GM19043 (cell line): ENCODE measurements at regions not wholly inside any gene's neighbourhood (a gene's known extent, or its start where the extent isn't known, plus 50 kb on each side); places are given as distances from the start of the nearest gene placed in this dataset.
"Not testable (repeated sequence)": the region's sequence is repeated elsewhere in the genome, so short reads cannot be mapped to it uniquely, and the experiment has no call there.

Experiments used
- ATAC-seq: cut with Tn5 transposase; IDR thresholded peaks from one replicate; pipeline ENCODE4 v1.9.1; 2021; ENCODE audit warnings: low read depth; ENCODE audit not compliant: unreplicated experiment

DNA sequence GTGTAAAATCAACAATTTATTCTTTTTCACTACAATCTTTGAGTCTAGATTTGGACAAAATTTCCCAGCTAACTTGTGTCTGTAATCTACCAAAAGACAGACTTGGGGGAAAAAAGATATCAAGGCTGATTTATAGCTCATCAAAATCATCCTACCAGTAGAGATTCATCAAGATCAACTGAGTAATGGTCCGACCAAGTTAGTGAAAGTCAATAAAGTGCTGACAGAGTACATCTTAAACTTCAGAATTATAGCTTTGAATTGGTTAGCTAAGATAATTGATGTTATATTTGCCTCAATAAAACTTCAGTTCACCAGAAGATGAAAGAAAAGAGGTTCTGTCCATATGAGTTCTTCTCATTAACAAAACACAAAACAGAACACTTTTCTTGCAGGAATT, 207.1 kb upstream of the KYNU start:
- ATAC-seq: no peak

DNA sequence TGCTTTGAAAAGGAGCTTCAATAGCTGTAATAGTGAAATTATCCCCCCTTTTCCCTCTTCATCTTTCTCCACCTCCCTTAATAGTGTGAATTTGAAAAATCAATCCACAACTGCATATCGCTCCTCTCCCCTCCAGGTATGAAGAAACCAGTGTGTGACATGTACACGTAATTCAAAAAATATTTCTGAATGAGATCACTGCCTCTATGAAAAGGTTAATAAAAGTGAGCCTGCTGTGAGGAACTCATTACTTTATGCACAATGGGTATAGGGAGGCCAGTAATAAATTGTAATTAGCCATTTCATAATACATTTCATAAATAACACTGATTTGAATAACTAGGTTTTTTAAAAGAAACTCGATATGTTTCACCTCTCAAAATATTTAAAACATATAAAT, 209.0 kb upstream of the KYNU start:
- no peak for ATAC-seq

DNA sequence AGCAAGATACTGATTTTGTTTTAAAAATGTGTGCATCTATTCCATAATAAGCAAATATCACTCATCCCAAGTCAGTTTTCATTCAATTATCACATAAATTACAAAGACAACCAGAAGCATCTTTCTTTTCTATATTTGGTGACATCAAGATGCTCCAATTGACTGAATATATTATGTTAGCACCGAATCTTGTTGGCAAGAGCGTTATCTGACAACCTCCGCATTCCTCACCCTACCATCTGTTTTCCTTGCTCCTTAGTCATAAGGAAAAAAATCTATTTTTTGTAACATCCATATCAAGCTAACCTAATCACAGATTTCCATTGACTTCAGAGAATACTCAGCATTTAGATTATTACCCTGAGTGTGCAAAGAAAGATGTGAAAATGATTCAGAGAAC, 212.2 kb upstream of the KYNU start:
- ATAC-seq: no peak

DNA sequence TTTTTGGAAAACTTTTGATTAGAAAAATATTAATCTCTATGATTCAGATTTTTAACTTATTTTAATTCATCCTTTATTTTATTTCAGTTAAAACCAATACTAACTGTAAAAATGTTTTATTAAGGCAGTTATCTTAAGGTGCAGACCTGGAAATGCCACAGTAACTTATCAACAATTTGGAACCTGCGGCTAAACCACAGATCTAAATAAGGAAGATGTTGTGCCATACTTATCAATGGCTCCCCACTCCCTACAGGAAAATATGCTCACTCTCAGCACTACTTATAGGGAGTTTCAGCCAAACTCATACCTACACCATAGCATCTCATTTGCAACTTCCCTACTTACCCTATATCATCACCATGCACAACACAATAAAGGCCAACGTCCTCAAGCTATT, 226.9 kb upstream of the KYNU start:
- ATAC-seq: no peak

DNA sequence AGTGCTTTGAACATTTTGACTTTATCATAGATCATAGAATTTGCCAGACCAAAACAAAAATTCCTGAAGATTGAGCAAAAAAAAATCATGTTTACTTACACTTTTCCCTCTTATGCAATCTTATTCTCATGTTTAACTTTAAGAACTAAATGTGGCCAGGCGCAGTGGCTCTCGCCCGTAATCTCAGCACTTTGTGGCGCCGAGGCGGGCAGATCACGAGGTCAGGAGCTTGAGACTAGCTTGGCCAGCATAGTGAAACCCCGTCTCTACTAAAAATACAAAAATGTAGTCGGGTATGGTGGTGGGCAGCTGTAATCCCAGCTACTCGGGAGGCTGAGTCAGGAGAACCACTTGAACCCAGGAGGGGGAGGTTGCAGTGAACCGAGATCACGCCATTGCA, 227.9 kb upstream of the KYNU start:
- ATAC-seq: no peak

DNA sequence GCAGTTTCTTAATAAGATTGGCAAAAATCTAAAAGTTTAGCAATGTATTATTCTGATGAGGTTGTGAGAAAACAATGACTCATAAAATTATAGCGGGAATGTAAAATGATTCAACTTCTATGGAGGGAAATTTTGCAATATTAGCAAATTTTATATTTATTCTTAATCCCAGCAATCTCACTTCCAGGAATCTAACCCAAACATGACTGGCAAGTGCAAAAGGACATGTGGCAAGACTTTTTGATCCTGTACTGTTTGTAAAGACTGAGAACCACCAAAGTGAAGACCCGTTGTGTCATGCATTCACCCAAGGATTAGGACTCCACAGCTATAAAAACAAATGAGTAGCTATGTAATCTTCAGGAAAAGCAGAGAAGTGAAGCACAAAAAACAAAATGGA, 234.8 kb upstream of the KYNU start:
- ATAC-seq: no peak

DNA sequence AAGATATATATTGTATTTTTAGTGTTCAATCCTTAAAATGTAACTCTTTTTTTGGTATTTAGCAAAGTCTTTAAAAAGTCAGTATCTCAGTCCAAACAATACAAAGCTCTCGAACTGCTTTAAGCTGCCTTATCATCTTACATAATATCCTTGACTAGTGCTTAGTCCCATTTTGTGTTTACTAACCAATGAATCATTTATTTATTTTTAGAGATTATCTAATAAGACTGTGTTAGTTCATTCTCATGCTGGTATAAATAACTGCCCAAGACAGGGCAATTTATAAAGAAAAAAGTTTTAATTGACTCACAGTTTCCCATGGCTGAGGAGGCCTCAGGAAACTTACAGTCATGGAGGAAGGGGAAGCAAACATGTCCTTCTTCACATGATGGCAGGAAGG, 248.3 kb upstream of the KYNU start:
- ATAC-seq: no peak

DNA sequence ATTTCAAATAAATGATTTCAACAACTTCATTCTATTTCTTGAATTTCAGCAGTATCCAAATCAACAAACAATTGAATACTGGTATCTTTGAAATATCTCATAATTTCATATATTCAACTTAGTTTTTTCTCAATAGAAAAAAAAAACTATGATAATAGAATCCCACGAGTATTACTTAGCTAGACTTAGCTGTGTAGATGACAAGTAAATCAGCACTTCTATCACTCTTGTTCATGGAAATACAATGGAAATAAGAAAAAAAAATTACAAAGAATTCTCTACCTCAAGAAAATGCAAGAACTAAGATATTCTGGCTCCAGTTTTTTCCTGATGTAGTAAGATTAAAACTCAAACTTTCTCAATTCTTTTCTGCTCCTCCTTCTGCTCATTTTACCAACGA, 256.2 kb upstream of the KYNU start:
- ATAC-seq: no peak

DNA sequence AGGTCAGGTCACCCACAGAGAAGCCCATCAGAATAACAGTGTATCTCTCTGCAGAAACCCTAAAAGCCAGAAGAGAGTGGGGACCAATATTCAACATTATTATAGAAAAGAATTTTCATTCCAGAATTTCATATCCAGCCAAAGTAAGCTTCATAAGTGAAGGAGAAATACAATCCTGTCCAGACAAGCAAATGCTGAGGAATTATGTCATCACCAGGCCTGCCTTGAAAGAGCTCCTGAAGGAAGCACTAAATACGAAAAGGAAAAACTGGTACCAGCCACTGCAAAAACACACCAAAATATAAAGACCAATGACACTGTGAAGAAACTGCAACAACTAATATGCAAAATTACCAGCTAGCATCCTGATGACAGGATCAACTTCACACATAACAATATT, 260.0 kb upstream of the KYNU start:
- no peak for ATAC-seq

DNA sequence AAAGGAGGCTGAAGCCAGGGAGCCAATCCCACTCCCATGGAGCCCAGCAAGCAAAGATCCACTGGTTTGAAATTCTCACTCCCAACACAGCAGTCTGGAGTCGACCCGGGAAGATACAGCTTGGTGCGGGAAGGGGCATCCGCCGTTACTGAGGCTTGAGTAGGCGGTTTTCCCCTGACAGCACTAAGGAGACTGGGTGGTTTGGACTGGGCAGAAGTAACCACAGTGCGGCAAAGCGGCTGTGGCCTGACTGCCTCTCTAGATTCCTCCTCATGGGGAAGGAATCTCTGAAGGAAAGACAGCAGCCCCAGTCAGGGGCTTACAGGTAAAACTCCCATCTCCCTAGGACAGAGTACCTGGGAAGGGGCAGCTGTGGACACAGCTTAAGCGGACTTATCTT, 261.6 kb upstream of the KYNU start:
- ATAC-seq: no peak

DNA sequence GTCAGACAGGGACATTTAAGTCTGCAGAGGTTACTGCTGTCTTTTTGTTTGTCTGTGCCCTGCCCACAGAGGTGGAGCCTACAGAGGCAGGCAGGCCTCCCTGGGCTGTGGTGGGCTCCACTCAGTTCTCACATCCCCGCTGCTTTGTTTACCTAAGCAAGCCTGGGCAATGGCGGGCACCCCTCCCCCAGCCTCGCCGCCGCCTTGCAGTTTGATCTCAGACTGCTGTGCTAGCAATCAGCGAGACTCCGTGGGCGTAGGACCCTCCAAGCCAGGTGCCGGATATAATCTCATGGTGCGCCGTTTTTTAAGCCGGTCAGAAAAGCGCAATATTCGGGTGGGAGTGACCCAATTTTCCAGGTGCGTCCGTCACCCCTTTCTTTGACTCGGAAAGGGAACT, 264.3 kb upstream of the KYNU start:
- not testable (repeated sequence) for ATAC-seq

DNA sequence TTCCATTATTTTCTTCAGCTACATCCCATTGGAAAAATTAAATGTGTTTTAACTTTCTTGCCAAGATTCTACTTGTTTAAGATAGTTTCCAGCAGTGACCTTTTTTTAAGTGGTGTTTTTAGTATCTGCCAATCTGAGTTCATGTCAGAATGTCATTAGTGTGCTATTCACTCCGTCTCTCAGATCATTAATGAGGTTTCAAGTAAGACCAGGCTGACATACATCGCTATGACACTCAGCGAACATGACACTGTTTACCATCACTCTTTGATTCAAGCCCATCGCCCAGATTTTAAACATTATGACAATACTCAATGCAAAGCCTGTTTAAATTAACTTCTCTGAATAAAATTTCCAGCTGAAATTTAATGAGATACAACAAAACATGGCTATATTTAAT, 272.0 kb upstream of the KYNU start:
- no peak for ATAC-seq

DNA sequence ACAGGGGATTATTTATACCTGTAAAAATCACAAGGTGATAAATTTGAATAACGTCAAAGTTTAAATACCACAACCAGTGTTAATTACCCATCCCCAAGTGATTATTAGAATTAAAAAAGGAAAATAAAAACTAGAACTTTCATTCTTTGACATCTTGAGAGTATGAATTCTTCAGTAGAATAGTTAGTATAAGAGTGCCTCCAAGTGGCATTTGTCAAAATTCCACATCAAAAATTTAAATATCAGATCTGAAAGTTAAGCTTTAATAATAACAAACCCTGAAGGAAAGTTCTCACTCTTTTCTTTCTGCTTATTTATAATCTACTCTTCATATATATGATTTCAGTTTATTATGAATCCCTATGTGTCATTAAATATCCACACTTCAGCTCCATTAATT, 273.7 kb upstream of the KYNU start:
- ATAC-seq: no peak

DNA sequence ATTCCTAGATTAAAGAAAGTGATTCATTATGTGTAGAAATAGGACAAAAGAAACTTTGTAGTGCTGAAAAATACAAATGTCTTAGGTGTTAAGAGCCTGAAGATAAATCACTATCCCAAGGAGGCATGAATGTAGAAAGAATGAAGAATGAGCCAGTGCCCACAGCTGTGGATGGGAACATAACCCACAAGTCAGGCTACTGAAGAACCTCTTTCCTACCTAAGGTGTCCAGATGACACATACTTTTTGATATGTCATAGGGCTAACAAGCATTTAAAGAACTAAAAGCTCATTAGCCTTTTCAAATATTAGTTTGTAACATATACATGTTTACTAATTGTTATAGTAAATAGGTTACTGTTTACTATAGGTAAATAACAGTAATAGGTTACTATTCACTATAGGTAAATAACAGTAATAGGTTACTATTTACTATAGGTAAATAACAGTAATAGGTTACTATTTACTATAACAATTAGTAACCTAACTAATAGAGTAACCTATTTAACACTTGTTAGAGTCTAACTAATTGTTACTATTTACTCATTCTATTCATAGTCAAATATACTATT, 275.0 kb upstream of the KYNU start:
- ATAC-seq: no peak

DNA sequence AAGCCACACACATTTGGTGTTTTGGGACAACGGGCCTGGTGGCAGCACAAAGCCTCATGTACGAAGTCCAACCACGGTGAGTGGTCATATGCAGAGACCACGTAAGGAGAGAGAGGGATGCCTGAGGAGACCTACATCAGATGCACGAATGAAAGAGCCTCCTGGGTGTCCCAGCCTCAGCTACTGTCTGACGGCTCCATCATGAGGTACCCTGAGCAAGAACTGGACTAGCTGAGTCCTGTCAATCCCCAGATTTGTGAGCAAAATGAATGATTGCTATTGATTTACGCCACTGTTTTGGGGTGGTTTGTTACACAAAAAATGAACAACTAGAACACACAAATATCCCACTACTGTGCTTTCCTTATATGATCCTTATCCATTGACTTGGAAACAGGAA, 275.7 kb upstream of the KYNU start:
- ATAC-seq: no peak

DNA sequence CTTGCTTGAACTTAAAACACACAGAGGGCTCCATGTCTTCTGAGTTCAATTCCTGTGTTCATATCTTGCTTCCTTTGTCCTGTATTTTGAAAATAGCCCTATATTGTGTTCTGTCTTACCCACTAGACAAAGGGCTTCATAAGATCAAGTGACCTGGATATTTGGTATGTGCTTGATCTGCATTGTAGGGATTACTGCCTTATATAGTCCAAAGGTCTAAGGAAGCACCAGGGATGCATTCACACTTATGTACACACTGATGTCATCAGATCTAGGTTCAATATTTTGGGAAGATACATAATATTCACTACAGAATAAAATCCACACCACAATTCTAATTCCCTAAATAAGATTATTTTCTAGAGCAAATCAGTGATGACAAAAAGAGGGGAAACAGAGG, 278.0 kb upstream of the KYNU start:
- ATAC-seq: no peak

DNA sequence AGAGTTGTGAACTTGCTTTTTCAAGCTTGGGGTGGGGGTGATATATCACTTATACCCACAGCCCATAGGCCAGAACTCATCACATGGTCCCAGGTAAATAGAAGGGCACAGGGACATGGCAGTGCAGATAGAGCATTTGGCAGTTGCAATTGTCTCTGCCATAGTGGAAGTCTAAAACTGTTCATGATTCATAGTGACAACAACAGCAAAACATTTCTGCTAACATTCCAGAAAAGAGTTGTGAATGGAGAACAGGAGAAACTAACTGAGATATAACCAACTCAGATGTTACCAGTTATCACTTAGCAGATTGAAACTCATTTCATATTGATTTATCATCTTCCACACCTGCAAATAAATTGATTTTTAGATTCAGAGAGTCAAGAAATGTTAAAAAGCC, 278.6 kb upstream of the KYNU start:
- no peak for ATAC-seq

DNA sequence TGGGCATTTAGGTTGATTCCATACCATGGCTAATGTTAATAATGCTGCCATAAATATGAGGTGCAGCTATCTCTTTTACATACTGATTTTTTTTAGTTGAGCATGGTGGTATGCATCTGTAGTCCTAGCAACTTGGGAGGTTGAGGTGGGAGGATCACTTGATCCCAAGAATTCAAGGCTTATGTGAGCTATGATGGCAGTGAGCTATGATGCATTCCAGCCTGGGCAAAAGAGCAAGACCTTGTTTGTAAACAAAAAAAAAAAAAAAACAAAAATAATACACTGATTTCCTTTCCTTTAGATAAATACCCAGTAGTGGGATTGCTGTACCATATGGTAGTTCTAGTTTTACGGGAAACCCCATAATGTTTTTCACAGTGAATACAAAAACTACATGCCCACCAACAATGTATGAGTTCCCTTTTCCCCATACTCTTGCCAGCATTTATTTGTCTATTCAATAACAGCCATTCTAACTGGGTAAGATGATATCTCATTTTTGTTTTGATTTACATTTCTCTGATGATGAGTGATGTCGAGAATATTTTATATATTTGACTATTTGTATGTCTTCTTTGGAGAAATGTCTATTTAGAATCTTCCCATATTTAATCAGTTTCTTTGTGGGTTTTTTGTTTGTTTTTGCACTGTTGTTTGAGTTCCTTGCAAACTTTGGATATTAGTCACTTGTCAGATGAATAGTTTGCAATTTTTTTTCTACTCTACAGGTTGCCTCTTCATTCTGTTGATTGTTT, 281.0 kb upstream of the KYNU start:
- no peak for ATAC-seq

DNA sequence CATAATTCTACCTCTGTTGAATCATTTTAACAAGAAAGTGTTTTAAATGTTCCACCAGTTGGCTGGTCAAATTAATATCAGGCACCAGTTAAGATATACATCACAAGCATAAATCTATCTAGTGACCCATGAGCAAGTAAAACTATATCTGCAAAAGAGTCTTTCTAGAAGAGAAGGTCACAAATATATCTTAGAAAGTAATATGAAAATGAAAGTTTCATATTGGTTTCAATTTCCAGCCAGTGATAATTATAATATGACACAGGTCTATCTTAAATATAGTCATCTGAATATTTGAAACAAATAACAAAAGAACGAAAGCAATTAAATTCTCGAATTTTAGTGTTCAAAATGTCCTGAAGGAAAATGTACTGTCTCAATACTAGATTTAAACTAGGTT, 282.5 kb upstream of the KYNU start:
- no peak for ATAC-seq

DNA sequence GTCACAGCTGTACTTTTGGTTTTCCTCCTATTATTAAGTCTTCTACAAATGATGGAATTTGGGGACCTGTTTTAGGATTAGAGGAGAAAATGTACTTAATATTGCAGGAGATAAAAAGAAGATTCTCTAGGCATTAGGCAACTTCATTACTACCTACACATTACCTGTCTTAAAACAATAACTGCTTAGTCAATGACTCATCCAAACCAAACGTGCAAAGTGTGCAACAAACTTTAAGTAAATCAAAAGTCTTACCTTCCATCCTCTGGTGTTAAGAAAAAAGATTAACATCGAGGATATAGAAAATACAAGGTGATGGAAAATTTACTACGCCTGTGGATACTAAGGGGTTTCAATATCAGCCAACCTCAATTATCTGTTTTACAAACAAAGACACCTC, 285.3 kb upstream of the KYNU start:
- no peak for ATAC-seq

DNA sequence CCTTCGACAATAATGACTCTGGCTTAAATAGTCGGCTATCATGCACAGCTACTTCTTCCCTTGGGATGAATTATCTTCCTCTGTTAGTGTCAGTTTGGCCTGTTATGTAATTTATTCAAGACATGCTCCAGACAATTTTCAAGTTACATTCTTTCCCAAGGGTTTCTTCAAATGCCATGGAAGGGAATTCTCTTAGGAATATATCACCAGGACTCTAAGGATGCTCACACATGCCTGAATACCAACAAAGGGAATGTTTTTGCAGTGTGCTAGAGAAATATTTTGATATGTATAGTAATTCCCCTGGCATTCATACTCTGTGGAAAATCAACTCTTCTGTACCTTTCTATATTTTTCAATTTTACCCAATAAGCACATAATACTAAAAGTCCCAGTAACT, 286.0 kb upstream of the KYNU start:
- ATAC-seq: no peak

DNA sequence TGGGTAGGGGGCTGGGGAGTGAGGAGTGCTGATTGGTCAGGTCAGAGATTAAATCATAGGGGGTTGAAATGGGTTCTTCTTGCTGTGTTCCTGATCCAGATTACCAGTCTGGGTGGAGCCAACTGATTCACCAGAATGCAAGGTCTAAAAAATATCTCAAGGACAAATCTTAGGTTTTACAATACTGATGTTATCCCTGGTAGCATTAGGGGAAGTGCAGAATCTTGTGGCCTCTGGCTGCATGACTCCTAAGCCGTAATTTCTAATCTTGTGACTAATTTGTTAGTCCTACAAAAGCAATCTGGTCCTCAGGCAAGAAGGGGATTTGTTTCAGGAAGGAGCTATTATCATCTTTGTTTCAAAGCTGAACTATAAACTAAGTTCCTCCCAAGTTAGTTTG, 289.2 kb upstream of the KYNU start:
- ATAC-seq: no peak
